Fibroblast of the aortic adventitia (primary cell): ENCODE measurements at regions not wholly inside any gene's neighbourhood (a gene's known extent, or its start where the extent isn't known, plus 50 kb on each side); places are given as distances from the start of the nearest gene placed in this dataset.

ENCODE experiments used
- DNase-seq: peaks from one replicate; pipeline ENCODE4 v3.0.0-alpha.2; 2010; ENCODE audit warnings: low read depth
- H3K4me3 ChIP-seq: 2 replicates; pipeline ENCODE4 v1.5.1; 2011; ENCODE audit warnings: low read depth, mild to moderate bottlenecking, control low read depth, low read length, moderate library complexity
- CTCF ChIP-seq: IDR thresholded peaks from 2 replicates; pipeline ENCODE4 v1.5.1; 2011; ENCODE audit warnings: mild to moderate bottlenecking, low read length, control low read depth, inconsistent platforms; ENCODE audit not compliant: insufficient read depth

GRCh38 chr1:208747979-208748378 lies 503.8 kb upstream of the PLXNA2 start:
- H3K4me3 ChIP-seq = no peak overlapping the region
- no peak for DNase-seq
- TF ChIP-seq CTCF = no peak

- TF ChIP-seq CTCF = no peak
- no peak overlapping the region for H3K4me3 ChIP-seq
- DNase-seq = no peak
These were observed 504.4 kb upstream of the PLXNA2 start for GRCh38 chr1:208748387-208749165.

GRCh38 chr1:208756339-208756981 lies 512.3 kb upstream of the PLXNA2 start:
- H3K4me3 ChIP-seq = no peak overlapping the region
- no peak for DNase-seq
- no peak for TF ChIP-seq CTCF

GRCh38 chr1:208757846-208758245 lies 513.7 kb upstream of the PLXNA2 start:
- DNase-seq = no peak
- H3K4me3 ChIP-seq = no peak overlapping the region
- TF ChIP-seq CTCF = no peak

- no peak for TF ChIP-seq CTCF
- no peak for DNase-seq
- no peak overlapping the region for H3K4me3 ChIP-seq
These were observed 515.1 kb upstream of the PLXNA2 start for GRCh38 chr1:208759255-208759654.

- DNase-seq = no peak
- no peak overlapping the region for H3K4me3 ChIP-seq
- TF ChIP-seq CTCF = no peak
These were observed 519.8 kb upstream of the PLXNA2 start for GRCh38 chr1:208763971-208764370.
